Stimulated activated CD8-positive, alpha-beta memory T cell treated with anti-CD3 and anti-CD28 coated beads, Interleukin-12 subunit alpha, Interleukin-12 subunit beta, amount 100 ng/mL, for 24 hours (primary cell): ENCODE measurements at regions not wholly inside any gene's neighbourhood (a gene's known extent, or its start where the extent isn't known, plus 50 kb on each side); places are given as distances from the start of the nearest gene placed in this dataset.

Source experiments
- DNase-seq: peaks from one replicate; pipeline ENCODE4 v3.0.0-alpha.2; 2020; ENCODE audit errors: extremely low read depth

GRCh38 chr3:59653405-59654122, 603.7 kb upstream of the CFAP20DC start:
- no peak for DNase-seq

- DNase-seq: no peak
These were observed 594.9 kb upstream of the CFAP20DC start for GRCh38 chr3:59644479-59645402.

GRCh38 chr3:59641169-59641899, 591.5 kb upstream of the CFAP20DC start:
- no peak for DNase-seq

GRCh38 chr3:59632760-59633573, 583.1 kb upstream of the CFAP20DC start:
- no peak for DNase-seq

- DNase-seq: no peak
These were observed 581.7 kb upstream of the CFAP20DC start for GRCh38 chr3:59631482-59631881.

GRCh38 chr3:59621037-59621436, 571.2 kb upstream of the CFAP20DC start:
- no peak for DNase-seq

GRCh38 chr3:59620325-59620724, 570.5 kb upstream of the CFAP20DC start:
- no peak for DNase-seq

- DNase-seq: no peak
These were observed 562.6 kb upstream of the CFAP20DC start for GRCh38 chr3:59612444-59612715.

GRCh38 chr3:59611649-59612443, 562.0 kb upstream of the CFAP20DC start:
- DNase-seq: no peak

- DNase-seq: no peak
These were observed 560.0 kb upstream of the CFAP20DC start for GRCh38 chr3:59609657-59610348.

- DNase-seq: no peak
These were observed 558.5 kb upstream of the CFAP20DC start for GRCh38 chr3:59608356-59608755.

- DNase-seq: no peak
These were observed 557.8 kb upstream of the CFAP20DC start for GRCh38 chr3:59607656-59608055.

- no peak for DNase-seq
These were observed 556.9 kb upstream of the CFAP20DC start for GRCh38 chr3:59606638-59607266.

- no peak for DNase-seq
These were observed 556.2 kb upstream of the CFAP20DC start for GRCh38 chr3:59605944-59606534.

GRCh38 chr3:59605318-59605717, 555.5 kb upstream of the CFAP20DC start:
- DNase-seq: no peak

- no peak for DNase-seq
These were observed 551.7 kb upstream of the CFAP20DC start for GRCh38 chr3:59601486-59601885.

GRCh38 chr3:59600631-59601030, 550.8 kb upstream of the CFAP20DC start:
- no peak for DNase-seq

- no peak for DNase-seq
These were observed 546.9 kb upstream of the CFAP20DC start for GRCh38 chr3:59596741-59597140.

- DNase-seq: no peak
These were observed 546.0 kb upstream of the CFAP20DC start for GRCh38 chr3:59595830-59596229.
